Urinary bladder (tissue), 4 donors: ENCODE measurements at regions not wholly inside any gene's neighbourhood (a gene's known extent, or its start where the extent isn't known, plus 50 kb on each side); places are given as distances from the start of the nearest gene placed in this dataset. TPM values are rescaled to one million over a fixed set of nuclear protein-coding genes. Genes with fewer than 3 reads are reported as not detected.

Source experiments
- DNase-seq: peaks from one replicate; pipeline ENCODE4 v3.0.0-alpha.2; 2015; ENCODE audit errors: extremely low spot score
- H3K27ac ChIP-seq: one replicate; pipeline ENCODE4 v1.5.1; 2013; ENCODE audit warnings: low read depth, mild to moderate bottlenecking, moderate library complexity
- H3K36me3 ChIP-seq: one replicate; pipeline ENCODE4 v1.6.1; 2013; ENCODE audit warnings: mild to moderate bottlenecking, moderate library complexity; ENCODE audit not compliant: insufficient read depth
- H3K4me1 ChIP-seq: one replicate; pipeline ENCODE4 v1.6.1; 2013; ENCODE audit warnings: mild to moderate bottlenecking, moderate library complexity; ENCODE audit not compliant: insufficient read depth
- H3K4me3 ChIP-seq: one replicate; pipeline ENCODE4 v1.5.1; 2013; ENCODE audit warnings: low read depth, low read length
- WGBS: extraction: QIAGEN DNeasy Blood & Tissue Kit; methylation state at CpG from one replicate; pipeline ENCODE4 v1.1.7; 2013; 5-methylcytosine and 5-hydroxymethylcytosine counted together
- small RNA-seq: library from RNA; depleted of rRNA; stranded (forward); fragments of <200 nt; gene quantifications from one replicate; pipeline ENCODE3, GENCODE V24; 2014
- donor health status: healthy with polysubstance abuse.
- donor health status: healthy.

- no peak for DNase-seq
- Histone ChIP-seq H3K4me3 (no peak overlapping the region), H3K4me1 (no peaks in the 10 kb centered on the region), H3K27ac (no peak overlapping the region), H3K36me3 (no peaks in the 10 kb centered on the region)
- WGBS: 56% methylated on average over 1 of the region's 1 CpG
Observed at GRCh38 chr9:784202-784601, 57.3 kb upstream of the DMRT1 start.

GRCh38 chr9:784916-785315, 56.6 kb upstream of the DMRT1 start:
- Histone ChIP-seq H3K27ac (no peak overlapping the region), H3K4me3 (no peak overlapping the region), H3K4me1 (no peaks in the 10 kb centered on the region), H3K36me3 (no peaks in the 10 kb centered on the region)
- WGBS: 85% methylated on average over 2 of the region's 2 CpGs
- no peak for DNase-seq

- Histone ChIP-seq H3K27ac (no peak overlapping the region), H3K4me3 (no peak overlapping the region), H3K4me1 (no peaks in the 10 kb centered on the region), H3K36me3 (no peaks in the 10 kb centered on the region)
- no peak for DNase-seq
- WGBS: 58% methylated on average over 5 of the region's 5 CpGs
Observed at GRCh38 chr9:785997-786396, 55.5 kb upstream of the DMRT1 start.

GRCh38 chr9:786405-786804, 55.1 kb upstream of the DMRT1 start:
- H3K4me1 ChIP-seq: no peaks in the 10 kb centered on the region
- no peak overlapping the region for H3K27ac ChIP-seq
- no peak overlapping the region for H3K4me3 ChIP-seq
- 77% methylated on average over 6 of the region's 6 CpGs for WGBS
- DNase-seq: no peak
- H3K36me3 ChIP-seq: no peaks in the 10 kb centered on the region

GRCh38 chr9:788777-789176, 52.7 kb upstream of the DMRT1 start:
- Histone ChIP-seq H3K4me3 (no peak overlapping the region), H3K36me3 (no peaks in the 10 kb centered on the region), H3K27ac (no peak overlapping the region), H3K4me1 (no peaks in the 10 kb centered on the region)
- 89% methylated on average over 6 of the region's 6 CpGs for WGBS
- DNase-seq: no peak

Small RNA genes lying in the stretch of these regions (small RNA-seq; reads per million reads assigned to genes)
- gene AL392089.1 (not detected), gene RNU6-1327P (not detected)
